ENCODE measurements at regions not wholly inside any gene's neighbourhood (a gene's known extent, or its start where the extent isn't known, plus 50 kb on each side); places are given as distances from the start of the nearest gene placed in this dataset.

DNA sequence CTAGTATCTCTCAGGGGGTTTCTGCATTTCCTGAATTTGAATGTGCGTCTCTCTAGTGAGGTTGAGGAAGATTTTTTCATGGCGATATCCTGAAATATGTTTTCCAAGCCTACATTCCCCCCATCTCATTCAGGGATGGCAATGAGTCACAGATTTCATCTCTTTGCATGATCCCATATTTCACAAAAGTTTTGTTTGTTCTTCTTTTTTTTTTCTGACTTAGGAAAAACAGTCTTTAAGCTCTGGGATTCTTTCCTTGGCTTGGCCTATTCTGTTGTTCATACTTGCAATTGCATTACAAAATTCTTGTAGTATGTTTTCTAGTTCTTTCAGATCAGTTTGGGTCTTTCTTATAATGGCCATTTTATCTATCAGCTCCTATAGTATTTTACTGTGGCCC is 136.5 kb downstream of the DSEL start:
- DNase-seq = no peak

DNA sequence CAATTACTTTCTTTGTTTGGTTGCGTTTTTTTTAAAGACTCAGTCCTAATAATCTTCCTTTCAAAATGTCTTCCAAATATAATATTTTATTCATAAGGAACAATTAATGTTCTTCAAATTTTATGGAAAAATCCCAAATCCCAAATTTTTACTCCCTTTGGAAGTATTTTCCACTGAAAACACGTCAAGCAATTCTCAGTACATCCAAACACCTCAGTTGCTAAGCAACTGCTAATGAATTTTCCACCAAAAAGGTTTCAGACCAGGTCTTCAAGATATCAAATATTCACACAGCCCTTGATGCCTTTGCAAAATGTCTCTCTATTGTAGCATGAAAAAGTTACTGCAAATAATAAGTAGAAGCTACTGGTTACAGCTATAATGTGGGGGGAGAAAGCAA is 140.1 kb downstream of the DSEL start:
- no peak for DNase-seq

DNA sequence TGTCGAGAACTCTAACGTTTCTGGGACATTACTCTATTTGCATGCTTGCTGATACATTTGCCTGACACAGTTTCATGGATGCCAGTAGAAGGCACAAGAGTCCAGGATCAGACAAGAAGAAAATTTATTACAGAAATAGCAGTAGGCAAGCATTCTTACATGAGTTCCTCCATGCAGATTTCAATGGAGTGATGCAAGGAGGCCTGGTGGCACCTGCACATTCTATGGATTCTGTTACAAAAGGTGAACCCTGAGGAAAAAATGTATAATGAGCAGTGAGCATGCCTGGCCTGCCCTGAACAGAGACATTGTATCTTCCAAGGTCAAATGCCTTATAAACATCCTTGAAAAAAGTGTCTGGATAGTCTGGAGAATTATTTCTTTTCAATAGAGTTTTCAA is 142.9 kb downstream of the DSEL start:
- no peak for DNase-seq

DNA sequence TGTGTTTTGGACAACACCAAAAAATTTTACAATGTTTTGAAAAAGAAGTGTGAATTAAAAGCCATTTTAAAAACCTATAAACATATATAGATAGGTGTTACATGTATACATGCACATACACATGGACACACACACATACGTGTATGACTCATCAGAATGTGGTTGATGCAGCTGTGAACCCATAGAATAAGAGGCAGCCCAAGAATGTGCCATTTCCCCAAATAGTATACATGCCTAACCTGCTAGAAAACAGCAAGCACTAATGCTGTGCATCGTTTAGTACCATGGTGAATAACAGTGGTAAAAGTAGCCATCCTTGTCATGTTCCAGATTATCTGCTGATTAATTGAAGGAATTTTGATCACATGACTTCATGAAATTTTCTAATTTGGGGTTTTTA is 149.0 kb downstream of the DSEL start:
- DNase-seq = no peak

DNA sequence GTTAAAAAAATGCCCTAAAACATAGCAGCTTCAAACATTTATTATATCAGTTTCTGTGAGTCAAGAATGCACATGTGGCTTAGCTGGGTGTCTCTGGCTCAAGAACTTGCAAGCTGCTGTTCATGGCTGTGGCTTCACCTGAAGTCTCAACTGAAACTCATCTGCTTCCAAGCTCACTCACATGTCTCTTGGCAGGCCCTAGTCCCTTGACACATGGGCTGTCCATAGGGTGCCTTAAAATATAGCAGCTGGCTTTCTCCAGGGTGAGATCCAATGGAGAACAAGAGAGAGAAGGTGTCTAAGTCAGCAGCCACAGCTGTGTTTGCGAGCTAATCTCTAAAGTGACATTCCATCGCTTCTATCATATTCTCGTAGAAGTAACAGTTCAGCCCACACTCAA is 152.8 kb downstream of the DSEL start:
- DNase-seq = no peak

DNA sequence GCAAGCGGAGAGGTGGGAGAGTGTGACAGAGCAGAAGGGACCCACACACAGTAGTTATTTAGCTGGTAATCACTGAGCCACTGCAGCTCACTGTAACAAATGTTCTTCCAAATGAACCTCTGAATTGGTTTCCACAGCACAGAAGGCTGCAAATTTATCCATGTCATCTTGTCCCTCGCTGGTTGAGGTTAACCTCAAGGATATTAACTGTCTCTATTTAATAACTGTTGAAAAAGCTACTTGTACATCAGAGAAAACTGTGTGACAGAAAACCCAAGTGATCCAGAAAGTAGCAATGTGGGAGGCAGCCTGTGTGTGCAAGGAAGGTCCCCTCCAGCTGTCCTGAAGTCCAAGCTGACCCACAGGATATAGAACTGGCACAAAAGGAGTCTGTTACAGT is 153.6 kb downstream of the DSEL start:
- DNase-seq = no peak

DNA sequence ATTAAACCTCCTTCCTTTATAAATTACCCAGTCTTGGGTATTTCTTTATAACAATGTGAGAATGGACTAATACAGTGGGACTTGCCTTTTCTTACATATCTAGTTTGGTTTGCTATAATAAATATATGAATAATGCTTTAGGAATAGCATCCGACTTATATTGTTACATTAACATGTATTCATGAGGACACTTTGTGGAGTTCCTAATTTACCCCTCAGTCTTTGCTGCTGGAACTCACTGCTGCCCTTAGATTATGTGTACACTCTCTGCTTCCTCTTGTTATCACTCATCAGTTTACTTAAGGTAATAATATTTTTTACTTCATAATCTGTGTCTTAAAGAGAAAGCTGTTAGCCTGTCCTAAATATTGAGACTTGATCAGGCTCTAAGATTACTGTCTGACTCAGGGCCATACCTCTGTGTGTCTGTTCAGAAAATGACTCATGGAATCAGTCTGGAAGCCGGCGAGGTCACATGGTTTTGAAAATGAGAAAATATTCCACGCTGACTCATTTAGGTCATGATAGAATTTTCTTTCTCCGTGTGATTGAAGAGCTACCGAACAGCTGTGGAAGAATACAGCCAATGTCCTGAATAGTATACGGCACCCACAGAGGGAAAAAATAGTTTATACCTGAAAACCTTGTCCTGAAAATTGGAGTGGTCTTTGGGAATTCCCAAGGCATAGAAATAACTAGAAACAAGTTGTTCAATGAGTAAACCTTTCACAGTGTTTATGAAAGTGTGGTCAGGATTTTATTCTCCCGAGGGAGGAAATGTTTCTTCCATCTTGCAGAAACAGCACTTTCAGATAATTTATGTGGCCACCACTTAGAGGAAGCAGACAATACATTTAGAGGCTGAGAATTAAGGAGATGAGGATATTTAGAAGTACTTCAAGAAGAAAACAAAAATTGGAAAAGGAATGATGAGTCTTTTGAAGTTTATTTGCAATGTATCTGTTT is 156.4 kb downstream of the DSEL start:
- DNase-seq = peak; percentile 51

DNA sequence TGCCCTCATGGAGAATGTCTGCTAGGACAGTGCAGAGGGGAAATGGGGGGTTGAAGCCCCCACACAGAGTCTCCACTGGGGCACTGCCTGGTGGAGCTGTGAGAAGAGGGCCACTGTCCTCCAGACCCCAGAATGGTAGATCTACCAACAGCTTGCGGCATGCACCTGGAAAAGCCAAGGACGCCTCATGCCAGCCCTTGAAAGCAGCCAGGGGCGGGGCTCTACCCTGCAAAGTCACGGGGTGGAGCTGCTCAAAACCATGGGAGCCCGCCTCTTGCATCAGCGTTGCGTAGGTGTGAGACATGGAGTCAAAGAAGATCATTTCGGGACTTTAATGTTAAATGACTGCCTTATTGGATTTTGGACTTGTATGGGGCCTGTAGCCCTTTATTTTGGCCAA is 157.6 kb downstream of the DSEL start:
- DNase-seq = no peak

DNA sequence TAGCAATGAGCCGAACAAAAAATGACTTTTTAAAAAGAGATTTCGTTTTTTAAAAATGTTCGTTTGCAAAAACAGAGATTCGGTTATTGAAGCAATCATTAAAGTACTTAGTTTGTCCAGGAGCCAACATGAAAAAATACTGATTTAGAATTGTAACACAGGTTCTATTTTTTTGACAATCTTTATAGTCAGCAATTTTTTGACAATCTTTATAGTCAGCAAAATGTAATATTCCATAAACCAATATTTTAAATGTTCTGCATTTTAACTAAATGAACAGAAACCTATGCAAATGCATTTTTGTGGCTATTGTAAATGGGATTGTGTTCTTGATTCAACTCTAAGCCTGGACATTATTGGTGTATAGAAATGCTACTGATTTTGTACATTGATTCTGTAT is 161.8 kb downstream of the DSEL start:
- no peak for DNase-seq

DNA sequence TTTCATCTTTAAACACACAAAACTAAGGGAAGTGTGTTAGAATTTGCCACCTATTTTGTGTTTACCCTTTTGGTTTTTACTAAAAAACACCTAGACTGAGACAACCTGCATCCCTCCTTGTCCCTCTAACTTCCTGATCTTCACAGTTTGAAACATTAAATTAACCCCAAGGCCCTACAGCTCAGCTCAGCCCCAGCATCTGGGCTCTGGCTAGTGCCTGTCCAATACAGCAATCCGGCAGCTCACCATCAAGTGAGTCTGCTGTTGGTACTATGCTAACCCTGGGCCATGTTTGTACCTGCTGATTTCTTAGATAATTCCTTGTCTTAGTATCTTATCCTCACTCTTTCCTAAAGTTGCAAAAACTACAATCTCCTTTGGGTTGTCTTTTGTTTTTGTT is 162.4 kb downstream of the DSEL start:
- DNase-seq = no peak

DNA sequence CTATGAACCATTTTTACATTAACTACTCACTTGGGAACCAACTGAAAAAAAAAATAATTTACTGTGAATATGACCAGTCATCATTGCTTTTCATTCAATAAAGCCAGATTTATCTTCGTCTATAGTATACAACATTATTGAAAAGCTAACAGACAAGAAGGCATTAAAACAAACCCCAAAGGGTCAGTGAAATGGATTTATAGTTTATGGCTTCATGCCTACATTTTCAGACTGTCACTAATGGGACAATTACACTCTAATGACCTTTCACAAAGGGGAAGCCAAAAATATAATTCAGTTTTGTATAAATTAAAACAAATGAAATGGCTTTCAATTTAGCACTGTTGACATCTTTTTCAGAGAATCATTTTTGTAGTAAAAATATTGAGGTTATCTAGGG is 169.1 kb downstream of the DSEL start:
- no peak for DNase-seq

DNA sequence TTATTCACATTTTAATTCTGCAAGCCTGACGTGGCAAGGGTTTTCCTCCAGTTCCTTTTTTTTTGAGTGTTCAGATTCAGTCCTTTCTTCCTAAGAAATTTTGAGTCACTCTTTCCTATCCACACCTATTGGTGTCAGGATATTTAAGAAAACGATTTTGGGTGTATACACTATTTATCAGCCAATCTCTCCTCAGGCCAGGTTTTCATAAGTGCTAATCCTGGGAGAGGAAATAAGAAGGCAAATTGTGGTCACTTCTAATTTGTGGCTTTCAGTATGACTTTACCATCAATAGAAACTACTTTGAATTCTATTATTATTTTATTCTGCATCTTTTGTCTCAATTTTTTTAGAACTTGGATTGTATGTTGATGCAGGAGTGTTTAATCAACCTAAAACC is 174.4 kb downstream of the DSEL start:
- no peak for DNase-seq

DNA sequence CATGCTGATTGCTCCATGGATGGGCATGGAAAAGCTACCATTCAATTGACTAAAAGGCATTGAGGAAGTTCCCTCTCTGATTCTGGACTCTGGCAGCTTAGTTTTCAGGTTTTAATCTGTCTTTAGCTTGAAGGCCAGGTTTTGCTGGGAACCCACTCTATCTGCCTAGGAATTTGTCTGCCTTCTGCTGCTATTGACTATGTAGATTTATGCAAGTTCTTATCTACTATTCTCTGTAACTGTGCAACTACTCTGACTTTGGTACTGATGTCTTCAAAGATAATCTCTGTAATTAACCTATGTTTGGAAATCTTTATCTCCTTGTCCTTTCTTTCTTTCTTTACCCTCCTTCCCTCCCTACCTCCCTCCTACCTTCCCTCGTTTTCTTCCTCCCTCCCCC is 178.8 kb downstream of the DSEL start:
- DNase-seq = no peak

DNA sequence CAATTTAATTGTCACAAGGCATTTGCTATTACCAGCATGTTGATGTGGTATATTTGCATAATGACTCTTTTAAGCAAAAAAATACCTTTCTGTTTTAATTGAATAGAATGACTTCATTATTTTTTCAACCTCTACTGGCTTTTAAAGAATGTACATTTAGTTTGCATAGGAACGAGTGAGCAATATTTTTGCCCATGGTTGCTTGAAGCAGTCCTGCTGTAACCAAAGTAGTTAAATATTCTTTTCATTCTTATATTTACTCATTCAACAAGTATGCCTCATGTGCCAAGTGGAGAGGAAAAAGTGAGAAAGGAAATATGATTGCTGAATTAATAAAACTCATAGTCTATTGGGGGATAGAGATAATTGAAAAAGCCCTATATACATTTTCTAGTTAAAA is 184.7 kb downstream of the DSEL start:
- DNase-seq = no peak

DNA sequence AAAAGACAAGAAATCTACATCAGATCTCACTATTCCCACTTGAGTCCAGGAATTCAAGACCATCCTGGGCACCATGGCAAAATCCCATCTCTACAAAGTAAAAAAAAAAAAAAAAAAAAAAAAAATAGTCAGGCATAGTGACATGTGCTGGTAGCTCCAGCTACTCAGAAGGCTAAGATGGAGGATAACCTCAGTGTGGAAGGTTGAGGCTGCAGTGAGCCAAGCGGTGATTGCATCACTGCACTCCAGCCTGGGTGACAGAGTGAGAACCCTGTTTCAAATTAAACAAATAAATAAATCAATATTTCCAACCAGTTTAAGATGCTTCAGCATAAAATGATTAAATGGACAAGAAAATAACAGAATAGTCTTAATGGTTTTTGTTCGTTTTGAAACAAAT is 197.4 kb downstream of the DSEL start:
- no peak for DNase-seq

DNA sequence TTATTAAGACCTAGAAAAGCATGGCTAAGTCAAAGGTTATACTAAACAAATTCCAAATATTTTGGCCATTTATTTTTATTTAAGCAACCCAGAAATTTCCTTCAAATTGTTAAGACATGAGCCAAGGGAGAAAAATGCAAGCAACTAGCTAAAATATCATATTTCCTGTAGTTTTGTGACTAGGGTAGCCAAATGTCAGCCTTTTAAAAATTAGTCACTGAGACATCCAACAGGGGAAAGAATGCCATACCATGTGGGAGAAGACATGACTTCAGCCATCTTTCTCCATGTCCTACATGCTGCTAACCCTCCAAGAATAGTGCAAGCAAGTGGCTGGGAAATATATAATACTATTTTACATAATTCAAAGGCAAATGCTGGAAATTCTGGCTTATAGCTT is 197.9 kb downstream of the DSEL start:
- no peak for DNase-seq

DNA sequence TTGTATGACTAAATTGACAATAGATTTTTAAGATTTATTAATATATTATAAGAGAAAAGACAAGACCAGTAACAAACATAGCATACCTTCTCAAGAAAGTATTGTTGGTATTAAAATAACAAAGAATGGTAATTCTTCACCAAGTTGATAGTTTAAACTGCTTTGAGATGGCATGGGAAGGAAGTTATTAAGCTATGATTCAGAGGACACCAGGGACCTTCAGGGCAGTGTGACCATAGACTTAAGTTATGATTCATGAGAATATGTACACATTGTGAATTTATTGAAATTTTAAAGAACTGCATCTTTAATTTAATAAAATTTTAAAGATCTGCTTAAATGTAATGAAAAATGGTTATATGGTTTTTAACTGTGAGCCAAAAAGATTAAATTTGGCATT is 205.7 kb downstream of the DSEL start:
- no peak for DNase-seq

DNA sequence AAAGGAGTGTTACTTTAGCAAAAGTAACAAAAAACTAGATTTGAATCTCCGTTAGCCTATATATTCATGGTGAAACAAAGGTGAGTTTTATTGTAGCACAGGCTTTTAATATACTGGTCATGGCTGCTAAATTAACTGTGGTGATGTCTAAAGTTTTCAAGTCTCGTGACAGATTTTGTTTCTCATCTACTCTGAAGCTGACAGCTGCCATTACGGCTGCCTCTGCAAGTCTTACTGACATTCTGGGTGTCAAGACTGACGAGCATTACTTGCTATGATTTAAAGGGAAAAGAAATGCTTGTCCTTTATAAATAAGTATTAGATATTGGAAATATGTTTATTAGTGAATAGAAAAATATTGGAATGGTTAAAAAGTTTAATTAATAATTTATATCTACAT is 207.7 kb downstream of the DSEL start:
- no peak for DNase-seq

DNA sequence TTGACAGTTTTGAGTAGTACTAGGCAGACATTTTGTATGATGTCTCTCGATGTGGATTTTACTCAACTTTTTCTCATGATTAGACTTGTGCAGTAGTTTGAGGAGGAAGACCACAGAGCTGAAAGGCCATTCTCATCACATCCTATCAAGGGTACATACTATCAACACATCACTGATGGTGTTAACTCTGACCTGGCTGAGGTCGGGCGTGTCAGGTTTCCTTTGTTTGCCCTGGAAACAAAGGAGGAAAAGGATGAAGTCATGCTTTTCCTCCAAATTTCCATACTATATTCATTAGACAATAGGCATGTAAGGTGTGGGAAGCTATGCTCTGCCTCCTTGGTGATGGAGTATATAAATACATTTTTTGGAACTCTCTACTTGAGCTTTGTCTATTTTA is 211.1 kb downstream of the DSEL start:
- no peak for DNase-seq

DNA sequence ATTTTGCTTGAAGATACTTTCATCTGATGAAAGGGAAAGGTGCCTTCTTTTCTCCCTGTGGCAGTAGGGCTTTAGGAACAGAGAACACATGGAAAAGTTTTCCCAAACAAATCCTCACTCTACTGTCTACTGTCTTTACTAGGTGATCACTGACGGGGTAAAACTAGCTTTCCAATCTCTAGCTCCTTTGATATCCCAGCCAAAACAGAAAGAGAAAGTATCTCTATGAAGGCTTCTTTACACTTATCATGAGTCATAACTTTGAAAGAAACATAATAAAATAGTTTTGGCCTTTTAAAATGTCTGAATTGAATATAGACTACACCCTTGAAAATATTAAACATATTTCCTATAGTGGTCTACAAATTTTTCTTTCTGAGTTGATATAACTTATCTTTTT is 214.5 kb downstream of the DSEL start:
- no peak for DNase-seq

DNA sequence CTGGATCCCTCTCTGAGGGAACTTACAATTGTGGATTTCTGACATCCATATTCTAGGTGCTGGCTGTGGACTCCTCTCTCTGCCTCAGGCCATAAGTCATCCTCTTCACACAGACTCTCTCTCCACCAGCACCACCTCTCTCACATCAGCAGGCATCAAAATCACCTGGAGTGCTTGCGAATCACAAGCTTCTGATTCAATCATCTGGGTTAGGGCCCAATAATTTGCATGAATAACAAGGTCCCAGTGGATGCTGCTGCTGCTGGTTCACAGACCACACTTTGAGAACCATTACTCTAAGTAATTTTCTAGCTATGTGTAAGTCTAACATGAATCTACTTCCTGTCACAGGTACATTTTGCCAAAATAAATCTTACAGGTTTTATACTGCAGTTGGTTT is 214.9 kb downstream of the DSEL start:
- DNase-seq = no peak

DNA sequence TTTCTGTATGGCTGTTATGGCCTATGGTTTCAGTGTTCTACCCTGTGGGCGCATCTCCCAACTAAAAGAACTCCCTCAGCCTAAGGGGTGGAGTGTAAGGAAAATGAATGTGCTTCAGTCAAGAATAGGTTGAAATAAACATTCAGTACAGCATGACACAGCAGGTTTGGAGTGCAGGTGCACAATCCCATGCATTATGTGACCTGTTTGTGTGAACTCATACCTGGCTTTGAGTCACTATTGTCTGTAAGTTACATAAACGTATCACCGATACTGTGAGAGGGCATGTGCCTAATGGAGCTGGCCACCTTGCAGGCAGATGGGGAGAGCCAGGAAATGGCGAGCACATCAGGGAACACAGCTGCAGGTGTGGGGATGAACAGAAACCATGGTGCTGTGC is 216.0 kb downstream of the DSEL start:
- peak; percentile 18 for DNase-seq

DNA sequence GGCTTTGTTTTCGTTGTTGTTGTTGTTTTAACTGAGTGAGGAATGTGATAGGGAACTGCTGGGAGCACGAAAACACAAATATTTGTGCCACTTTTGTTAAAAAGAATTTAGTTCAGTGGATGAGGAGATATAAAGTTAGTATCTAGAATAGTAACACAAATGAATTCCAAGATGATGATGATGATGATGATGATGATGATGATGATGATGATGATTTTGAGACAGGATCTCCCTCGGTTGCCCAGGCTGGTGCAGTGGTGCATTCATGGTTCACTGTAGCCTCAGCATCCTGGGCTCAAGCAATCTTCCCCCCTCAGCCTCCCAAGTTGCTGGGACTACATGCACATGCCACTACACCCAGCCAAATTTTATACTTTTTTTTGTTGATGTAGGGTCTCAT is 223.7 kb downstream of the DSEL start:
- no peak for DNase-seq

DNA sequence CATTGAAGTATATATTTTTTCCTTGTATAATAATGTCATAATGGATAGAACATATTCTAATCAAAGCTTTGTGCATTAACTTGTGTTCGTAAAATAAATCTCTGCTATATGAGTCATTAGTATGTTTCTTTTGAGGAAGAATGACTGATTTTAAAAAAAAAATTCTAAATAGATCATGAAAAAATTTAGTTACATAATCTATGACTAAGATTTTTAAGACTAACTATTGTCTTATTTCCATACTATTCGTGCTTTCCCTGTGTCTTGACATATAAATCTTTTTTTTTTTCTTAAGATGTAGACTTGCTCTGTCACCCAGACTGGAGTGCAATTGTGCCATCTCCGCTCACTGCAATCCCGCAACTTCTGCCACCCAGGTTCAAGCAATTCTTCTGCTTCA is 226.1 kb downstream of the DSEL start:
- DNase-seq = no peak

DNA sequence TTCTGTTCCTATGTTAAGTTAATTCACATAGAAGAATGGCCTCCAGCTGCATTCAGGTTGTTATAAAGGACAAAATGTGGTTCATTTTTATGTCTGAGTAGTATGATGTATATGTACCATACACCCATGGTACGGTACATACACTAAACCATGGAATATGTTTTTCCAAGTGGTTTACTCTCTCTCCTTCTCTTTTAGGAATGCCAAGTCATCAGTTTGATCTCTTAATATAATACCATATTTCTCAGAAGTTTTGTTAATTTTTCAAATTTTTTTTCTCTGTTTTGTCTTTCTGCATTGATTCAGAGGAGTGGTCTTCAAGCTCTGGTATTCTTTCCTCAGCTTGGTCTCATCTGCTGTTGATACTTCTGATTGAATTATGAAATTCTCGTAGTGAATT is 230.9 kb downstream of the DSEL start:
- no peak for DNase-seq
